ENCODE measurements at regions not wholly inside any gene's neighbourhood (a gene's known extent, or its start where the extent isn't known, plus 50 kb on each side); places are given as distances from the start of the nearest gene placed in this dataset.

GRCh38 chr2:60383401-60384143, 169.9 kb downstream of the BCL11A start:
- POLR2A ChIA-PET (ENCODE audit: partially characterized antibody) = no interaction called here
- Histone ChIP-seq H3K27me3 (replicated peaks in 1 of 4; ENCODE audit: control insufficient read depth in 3 of 4, extremely low read depth in 1 of 4, insufficient read depth in 3 of 4, low read length in 3 of 4) (no peaks in the 10 kb centered on the region; a peak in 4 of 7 replicates), H3K9ac (replicated peaks in 1 of 4; ENCODE audit: extremely low read depth in 1 of 4, low read depth in 3 of 4, low read length in 3 of 4) (no peak overlapping the region)

More at GRCh38 chr2:60383401-60384143, 169.9 kb downstream of the BCL11A start:
- no peaks in the 10 kb centered on the region; the same call in 1 of the 2 replicates for H3K23me2 ChIP-seq (ENCODE audit: low read depth, low read length)
- no peaks in the 10 kb centered on the region for H3K36me3 ChIP-seq (ENCODE audit: control insufficient read depth in 2 of 4, insufficient read depth in 4 of 4, low read length in 3 of 4)
- H4K5ac ChIP-seq (ENCODE audit: insufficient read length, low read depth, low read length) = no peak overlapping the region
- H2BK12ac ChIP-seq (ENCODE audit: low read depth, low read length) = no peak overlapping the region
- H2AFZ ChIP-seq (ENCODE audit: low read length) = 0 out of 2 replicates have a peak overlapping the region, but pooled peaks have one; percentile 50
- H2BK15ac ChIP-seq (ENCODE audit: low read length) = no peak overlapping the region
- H4K91ac ChIP-seq (replicated peaks; ENCODE audit: insufficient read length, low read length) = no peak overlapping the region
- H2BK20ac ChIP-seq (ENCODE audit: low read length) = no peak overlapping the region
- H2AK5ac ChIP-seq (ENCODE audit: low read depth, low read length) = no peak overlapping the region; the same call in 1 of the 2 replicates
- no peak overlapping the region for H3K14ac ChIP-seq (ENCODE audit: insufficient read length)
- DNase-seq (ENCODE audit: low read depth in 1 of 2, low spot score in 2 of 2) = no peak
- peaks cover 3 to 11% (median 4%) of the 10 kb centered on the region in 4 experiments; a peak in 5 of 7 replicates for H3K4me1 ChIP-seq (replicated peaks in 1 of 4; ENCODE audit: control insufficient read depth in 3 of 4, insufficient read depth in 4 of 4, low read length in 3 of 4)
- H3K56ac ChIP-seq (replicated peaks; ENCODE audit: insufficient read length, low read depth, low read length) = no peak overlapping the region
- H3K27ac ChIP-seq (ENCODE audit: low read depth, low read length) = no peak overlapping the region
- no peaks in the 10 kb centered on the region for H3K79me1 ChIP-seq (ENCODE audit: low read depth, low read length)
- no peak overlapping the region for H3K23ac ChIP-seq (ENCODE audit: insufficient read length)
- no peak overlapping the region for H2BK120ac ChIP-seq (replicated peaks; ENCODE audit: low read depth, low read length)
- no peak for FAIRE-seq
- 75% methylated on average over 6 of the region's 6 CpGs; no CpG with 5 or more reads in 1 of the 2 experiments for WGBS, 2 experiments (ENCODE audit: extremely low coverage in 1 of 2, insufficient coverage in 1 of 2, insufficient read length in 1 of 2, insufficient replicate concordance in 2 of 2, low coverage in 1 of 2, low lambda C conversion rate in 2 of 2, missing lambda C conversion rate in 1 of 2)
- H4K20me1 ChIP-seq (replicated peaks in 1 of 2; ENCODE audit: control insufficient read depth in 1 of 2, insufficient read depth in 2 of 2, low read length in 2 of 2) = no peaks in the 10 kb centered on the region
- H3K18ac ChIP-seq (ENCODE audit: extremely low read depth, low read length) = no peak overlapping the region
- TF ChIP-seq SIRT6 (IDR thresholded peaks at IDR 0.05; ENCODE audit: low read length) = no peak
- no peak for TF ChIP-seq NRF1 (IDR thresholded peaks at IDR 0.05; ENCODE audit: low read depth, low read length)
- TF ChIP-seq, protein P1, sequence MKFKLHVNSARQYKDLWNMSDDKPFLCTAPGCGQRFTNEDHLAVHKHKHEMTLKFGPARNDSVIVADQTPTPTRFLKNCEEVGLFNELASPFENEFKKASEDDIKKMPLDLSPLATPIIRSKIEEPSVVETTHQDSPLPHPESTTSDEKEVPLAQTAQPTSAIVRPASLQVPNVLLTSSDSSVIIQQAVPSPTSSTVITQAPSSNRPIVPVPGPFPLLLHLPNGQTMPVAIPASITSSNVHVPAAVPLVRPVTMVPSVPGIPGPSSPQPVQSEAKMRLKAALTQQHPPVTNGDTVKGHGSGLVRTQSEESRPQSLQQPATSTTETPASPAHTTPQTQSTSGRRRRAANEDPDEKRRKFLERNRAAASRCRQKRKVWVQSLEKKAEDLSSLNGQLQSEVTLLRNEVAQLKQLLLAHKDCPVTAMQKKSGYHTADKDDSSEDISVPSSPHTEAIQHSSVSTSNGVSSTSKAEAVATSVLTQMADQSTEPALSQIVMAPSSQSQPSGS (IDR thresholded peaks at IDR 0.05; ENCODE audit: low read length) = no peak
- TF ChIP-seq BRCA1 (IDR thresholded peaks at IDR 0.05; ENCODE audit: low read depth, low read length) = no peak
- no peak for TF ChIP-seq CTCF (IDR thresholded peaks at IDR 0.05; ENCODE audit: control extremely low read depth in 1 of 3, insufficient read depth in 1 of 3, low read depth in 1 of 3, low read length in 3 of 3)
- TF ChIP-seq RXRA (IDR thresholded peaks at IDR 0.05; ENCODE audit: insufficient read depth, low read depth, low read length) = no peak
- TF ChIP-seq SP4 (IDR thresholded peaks at IDR 0.05; ENCODE audit: low read length) = no peak
- no peak for TF ChIP-seq HDAC6 (IDR thresholded peaks at IDR 0.05; ENCODE audit: low read depth, low read length)
- no peak overlapping the region for H2BK5ac ChIP-seq (ENCODE audit: low read depth, low read length)
- no peaks in the 10 kb centered on the region for H3K79me2 ChIP-seq (ENCODE audit: control insufficient read depth in 1 of 2, insufficient read depth in 2 of 2, low read length in 2 of 2)
- H3K4ac ChIP-seq (replicated peaks; ENCODE audit: insufficient read length, low read depth, low read length) = no peak overlapping the region
- CTCF ChIA-PET (ENCODE audit: partially characterized antibody) = interaction anchor here (0.6 kb wide), 1 partner anchor 1947 kb away, joined by 3 read pairs; no protein-coding TSS in a partner anchor
- H4K8ac ChIP-seq (ENCODE audit: extremely low read depth, insufficient read depth, low read length) = no peak overlapping the region; the same call in 1 of the 2 replicates
- no peak overlapping the region for H3K4me3 ChIP-seq (ENCODE audit: extremely low read depth in 1 of 4, insufficient read depth in 2 of 4, low read depth in 3 of 4, low read length in 4 of 4)
- H3K4me2 ChIP-seq (ENCODE audit: insufficient read depth in 1 of 2, low read depth in 2 of 2, low read length in 2 of 2) = no peak overlapping the region
- H3K9me3 ChIP-seq (ENCODE audit: insufficient read depth in 2 of 2, low read depth in 1 of 2, low read length in 1 of 2) = no peaks in the 10 kb centered on the region
